HG02642 (cell line): ENCODE measurements at regions not wholly inside any gene's neighbourhood (a gene's known extent, or its start where the extent isn't known, plus 50 kb on each side); places are given as distances from the start of the nearest gene placed in this dataset.
"Not testable (repeated sequence)": the region's sequence is repeated elsewhere in the genome, so short reads cannot be mapped to it uniquely, and the experiment has no call there.

Experiments
- ATAC-seq: cut with Tn5 transposase; IDR thresholded peaks from one replicate; pipeline ENCODE4 v1.9.1; 2021; ENCODE audit warnings: mild to moderate bottlenecking; ENCODE audit not compliant: unreplicated experiment, poor library complexity

DNA sequence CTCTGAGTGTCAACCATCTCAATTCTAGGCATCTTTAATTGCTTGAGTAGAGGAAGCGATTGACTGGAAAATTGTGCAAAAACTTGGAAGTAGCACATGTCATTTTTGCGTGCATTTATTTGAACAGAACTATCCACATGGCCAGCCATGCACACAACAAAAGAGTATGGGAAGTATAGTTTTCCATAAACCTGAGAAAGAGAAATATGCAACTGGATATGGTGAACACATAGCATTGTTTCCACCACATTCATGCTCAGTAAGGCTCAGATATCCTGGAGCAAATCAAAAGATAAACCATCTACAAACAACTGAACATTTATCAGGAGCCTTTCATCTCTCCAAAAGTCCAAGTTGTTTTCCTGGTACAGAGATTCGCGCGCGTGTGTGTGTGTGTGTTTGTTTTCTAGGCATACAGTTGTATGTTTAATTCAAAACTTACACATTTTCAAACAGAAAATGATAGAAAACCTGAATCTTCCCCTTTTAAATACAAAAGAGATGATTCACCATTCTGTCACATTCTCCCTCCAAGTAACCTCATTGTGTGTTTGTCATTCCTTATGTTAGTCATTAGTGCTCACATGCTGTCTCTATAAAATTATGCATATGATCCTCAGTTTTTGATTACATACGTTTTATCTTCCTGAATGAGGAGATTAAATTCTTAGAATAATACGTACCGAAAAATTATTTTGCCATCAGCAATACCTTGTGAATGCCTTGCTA lies 780.4 kb upstream of the NRXN1 start:
- no peak for ATAC-seq

DNA sequence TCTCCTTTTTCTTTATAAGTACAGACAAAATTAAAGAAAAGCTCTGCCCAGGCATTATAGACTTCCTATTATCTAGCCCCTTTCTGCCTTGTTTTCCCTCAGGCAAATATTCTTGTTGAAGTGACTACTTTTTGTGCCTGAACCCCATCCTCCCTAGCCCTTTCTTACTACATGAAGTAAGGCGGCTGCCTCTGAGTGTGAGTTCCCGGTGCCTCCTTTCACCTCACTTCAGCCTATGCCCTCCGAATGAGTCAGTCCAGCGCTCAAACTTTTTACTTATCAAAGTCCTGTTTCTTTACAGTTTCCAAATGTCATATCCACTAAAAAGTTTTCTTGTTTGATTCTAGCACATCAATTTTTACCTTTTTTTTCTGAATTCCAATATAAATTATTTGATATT lies 778.3 kb upstream of the NRXN1 start:
- no peak for ATAC-seq

DNA sequence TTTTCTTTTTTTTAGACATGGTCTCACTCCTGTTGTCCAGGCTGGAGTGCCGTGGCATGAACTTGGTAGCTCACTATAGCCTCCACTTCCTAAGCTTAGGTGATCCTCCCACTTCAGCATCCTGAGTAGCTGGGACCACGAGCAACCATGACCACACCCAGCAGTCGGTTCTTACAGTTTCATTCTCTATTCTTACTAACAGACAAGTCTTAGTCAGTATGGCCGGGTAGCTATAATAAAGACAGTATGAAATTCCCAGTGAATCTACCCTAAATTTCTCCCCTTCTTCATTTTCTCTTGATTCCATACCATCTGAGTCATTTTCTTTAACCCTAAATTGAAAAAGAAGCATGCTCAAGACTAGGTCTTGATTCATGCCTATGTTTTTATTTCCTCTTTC lies 775.3 kb upstream of the NRXN1 start:
- no peak for ATAC-seq

DNA sequence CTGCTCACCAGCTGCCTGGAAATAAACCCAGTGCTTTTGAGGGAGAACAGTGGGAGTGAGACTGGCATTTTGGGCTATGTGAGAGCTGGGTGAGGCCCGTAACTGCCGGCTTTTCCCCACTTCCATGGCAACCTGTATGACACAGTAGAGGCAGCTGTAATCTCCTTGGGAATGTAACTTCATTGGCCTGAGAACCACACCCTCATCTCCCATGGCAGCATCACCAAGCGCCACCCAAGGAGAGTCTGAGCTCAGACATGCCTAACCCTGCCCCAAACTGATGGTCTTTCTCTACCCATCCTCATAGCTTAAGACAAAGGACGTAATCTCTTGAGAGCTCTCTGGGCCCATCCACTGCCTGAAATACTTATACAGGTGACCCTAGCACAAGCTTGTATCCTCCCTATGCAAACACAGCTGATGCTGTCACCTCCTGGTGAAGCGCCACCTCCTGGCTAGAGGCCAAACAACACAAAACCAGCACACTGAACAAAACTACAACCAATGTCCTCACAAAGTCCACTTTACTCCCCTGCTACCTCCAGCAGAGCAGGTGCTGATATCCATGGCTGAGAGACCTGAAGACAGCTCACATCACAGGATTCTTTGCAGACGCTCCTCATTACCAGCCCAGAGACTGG lies 763.4 kb upstream of the NRXN1 start:
- ATAC-seq: no peak

DNA sequence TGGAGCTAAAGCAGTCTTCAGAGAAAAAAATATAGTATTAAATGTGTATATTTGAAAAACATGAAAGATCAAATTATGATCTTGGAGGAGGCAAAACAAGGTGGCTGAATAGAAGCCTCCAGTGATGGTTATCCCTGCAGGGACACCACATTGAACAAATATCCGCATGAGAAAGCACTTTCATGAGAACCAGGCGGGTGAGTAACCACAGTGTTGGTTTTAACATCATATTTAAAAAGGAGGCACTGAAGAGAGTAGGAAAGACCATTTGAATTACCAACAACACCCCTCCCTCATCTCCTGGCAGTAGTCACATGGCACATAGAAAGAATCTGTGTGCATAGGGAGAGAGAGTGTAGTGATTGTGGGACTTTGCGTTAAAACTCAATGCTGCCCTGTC lies 759.6 kb upstream of the NRXN1 start:
- no peak for ATAC-seq

DNA sequence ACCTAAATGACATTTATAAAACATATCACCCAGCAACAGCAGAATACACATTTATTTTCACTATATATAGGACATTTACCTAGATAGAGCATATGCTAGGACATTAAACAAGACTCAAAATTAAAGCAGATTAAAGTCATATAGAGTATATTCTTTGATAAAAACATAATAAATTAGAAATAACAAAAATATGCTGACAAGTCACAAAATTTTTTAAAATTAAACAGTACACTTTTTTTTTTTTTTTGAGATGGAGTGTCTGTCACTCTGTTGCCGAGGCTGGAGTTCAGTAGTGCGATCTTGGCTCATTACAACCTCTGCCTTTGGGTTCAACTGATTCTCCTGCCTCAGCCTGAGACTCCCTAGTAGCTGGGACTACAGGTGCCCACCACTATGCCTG lies 758.9 kb upstream of the NRXN1 start:
- ATAC-seq: no peak

DNA sequence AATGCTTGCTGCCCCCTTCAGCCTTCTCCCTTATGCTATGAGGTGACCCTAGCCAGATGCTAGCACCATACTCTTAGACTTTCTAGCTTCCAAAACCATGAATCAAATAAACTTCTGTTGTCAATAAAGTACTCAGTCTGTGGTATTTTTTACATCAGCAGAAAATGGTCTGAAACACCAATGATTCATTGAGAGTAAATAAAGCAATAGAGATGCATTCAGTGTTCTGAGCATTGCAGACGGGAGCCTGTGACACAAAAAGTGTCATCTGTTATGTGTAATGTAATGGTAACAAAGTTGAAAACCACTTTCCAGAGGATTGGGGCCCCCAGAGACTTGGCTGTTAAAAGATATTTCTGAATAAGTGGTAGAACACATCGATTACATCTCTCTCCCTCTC lies 758.0 kb upstream of the NRXN1 start:
- no peak for ATAC-seq

DNA sequence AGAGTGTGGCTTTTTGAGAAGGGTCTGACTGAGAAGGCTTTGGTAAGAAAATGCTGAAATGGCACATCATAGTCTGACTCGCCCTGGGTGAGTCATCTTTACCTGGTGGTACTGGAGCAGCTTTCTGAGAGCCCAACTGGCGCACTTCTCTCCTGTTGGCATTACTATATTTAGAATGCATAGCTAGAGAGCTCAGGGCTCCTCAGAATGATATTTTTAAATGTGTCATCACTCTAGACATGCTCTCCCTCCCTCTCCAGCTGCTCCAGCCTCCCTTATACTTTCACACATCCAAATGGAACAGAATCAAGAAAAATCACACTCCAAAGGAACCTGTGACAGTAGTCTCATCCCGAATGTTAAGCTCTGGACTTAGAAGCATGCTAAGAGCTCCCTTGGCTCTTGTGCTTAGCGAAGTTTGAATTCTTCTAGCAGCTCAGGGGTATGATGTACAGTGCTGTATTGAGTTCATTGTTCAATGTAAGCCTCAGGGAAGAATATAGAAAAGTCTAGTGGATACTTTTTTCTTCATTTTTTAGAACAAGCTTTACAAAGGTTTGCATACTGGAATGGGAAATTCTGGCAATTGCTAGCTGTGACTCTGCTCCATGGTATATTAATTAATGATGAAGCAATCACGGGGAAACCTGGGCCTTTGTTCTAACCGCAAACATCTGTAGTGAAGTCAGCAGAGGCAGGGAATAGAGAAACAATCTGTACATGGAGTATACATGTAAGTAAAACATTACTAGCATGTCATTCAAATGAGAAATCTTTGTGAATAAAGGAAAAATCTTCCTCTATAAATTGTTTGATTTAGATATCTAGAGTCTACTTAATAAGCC lies 751.2 kb upstream of the NRXN1 start:
- ATAC-seq: no peak

DNA sequence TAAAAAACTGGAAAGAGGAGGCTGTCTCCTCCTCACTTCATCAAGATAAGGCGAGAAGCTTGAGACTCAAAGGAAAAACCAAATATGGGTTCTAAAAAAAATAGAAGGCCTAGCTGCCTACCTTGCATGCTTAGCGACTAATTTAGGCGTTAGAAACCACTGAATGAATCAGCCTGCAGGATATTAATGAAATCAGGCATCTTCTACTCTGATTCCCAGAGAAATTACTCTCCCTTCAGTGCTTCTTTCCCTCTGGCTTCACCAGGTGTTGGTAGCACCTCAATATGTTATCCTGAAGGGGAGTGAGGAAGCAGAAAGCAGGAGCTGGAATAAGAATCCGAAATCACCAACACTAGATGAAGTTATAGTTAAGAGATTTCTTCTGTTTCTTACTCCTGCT lies 749.8 kb upstream of the NRXN1 start:
- no peak for ATAC-seq

DNA sequence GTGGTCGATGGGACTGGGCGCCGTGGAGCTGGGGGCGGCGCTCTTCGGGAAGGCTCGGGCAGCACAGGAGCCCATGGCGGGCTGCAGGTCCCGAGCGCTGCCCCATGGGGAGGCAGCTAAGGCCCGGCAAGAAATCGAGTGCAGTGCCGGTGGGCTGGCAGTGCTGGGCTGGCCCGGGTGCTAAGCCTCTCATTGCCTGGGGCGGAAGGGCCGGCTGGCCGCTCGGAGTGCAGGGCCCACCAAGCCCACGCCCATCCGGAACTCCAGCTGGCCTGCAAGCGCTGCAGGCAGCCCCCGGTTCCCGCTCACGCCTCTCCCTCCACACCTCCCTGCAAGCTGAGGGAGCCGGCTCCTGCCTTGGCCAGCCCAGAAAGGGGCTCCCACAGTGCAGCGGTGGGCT lies 748.4 kb upstream of the NRXN1 start:
- no peak for ATAC-seq

DNA sequence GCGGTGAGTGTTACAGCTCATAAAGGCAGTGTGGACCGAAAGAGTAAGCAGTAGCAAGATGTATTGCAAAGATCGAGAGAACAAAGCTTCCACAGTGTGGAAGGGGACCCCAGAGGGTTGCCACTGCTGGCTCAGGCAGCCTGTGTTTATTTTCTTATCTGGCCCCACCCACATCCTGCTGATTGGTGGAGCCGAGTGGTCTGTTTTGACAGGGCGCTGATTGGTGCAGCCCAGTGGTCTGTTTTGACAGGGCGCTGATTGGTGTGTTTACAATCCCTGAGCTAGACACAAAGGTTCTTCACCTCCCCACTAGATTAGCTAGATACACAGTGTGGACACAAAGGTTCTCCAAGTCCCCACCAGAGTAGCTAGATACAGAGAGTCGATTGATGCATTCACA lies 747.8 kb upstream of the NRXN1 start:
- not testable (repeated sequence) for ATAC-seq

DNA sequence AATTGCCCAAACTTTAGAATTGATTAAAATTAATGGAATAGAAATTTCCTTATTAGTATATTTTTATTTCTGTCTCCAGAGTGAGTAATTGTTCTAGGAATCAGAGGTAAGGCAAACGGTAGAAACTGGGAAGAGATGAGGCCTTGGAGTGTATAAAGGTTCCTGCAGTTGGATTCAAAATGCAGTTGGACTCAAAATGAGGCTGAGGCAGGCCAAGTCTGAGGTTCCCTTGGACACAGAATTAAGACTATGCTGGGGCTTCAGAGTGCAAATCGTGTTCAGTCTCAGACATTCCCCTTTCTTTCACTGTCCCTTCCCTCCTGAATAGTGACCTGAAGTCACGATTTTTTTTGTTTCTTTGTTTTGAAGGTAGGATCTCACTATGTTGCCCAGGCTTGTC lies 746.9 kb upstream of the NRXN1 start:
- ATAC-seq: no peak

DNA sequence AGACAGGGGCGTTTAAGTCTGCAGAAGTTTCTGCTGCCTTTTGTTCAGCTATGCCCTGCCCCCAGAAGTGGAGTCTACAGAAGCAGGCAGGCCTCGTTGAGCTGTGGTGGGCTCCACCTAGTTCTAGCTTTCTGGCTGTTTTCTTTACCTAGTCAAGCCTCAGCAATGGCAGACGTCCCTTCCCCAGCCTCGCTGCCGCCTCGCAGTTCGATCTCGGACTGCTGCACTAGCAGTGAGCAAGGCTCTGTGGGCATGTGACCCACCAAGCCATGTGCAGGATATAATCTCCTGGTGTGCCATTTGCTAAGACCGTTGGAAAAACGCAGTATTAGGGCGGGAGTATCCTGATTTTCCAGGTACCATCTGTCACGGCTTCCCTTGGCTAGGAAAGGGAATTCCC lies 742.7 kb upstream of the NRXN1 start:
- not testable (repeated sequence) for ATAC-seq

DNA sequence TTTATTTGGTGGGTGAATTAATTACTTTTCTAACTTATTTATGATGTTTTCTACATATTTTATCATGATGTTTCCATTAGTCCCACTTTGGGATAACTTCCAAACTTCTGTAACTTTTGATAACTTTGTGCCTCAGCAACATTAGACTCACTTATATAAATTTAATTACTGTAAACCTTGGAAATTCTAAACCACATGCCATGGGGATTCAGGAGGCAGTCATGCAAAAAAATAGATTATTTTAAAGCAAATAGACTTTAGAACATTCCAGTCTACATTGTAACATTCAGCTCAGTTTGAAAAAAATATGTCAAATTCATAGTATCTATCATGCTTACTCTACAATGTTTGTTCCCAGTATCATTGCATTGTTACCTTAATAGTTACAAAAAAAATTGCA lies 728.5 kb upstream of the NRXN1 start:
- ATAC-seq: no peak

DNA sequence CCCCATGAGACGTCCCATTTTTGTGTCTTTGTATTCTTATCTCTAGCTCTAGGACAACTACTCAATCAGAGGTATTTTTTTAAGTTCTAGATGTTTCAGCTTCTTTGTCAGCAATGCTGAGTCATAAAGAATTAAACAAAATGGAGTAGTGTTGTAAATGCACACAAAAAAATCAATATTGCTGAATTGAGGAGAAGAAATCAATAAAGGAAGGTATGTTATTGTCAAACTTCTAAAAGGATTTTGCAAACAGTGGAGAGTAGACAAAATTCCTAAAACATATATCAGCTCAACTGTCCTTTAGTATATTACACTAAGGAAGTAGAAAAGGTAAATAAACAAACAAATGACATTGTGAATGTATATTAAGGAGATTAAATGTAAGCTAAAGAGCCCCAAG lies 726.1 kb upstream of the NRXN1 start:
- ATAC-seq: no peak

DNA sequence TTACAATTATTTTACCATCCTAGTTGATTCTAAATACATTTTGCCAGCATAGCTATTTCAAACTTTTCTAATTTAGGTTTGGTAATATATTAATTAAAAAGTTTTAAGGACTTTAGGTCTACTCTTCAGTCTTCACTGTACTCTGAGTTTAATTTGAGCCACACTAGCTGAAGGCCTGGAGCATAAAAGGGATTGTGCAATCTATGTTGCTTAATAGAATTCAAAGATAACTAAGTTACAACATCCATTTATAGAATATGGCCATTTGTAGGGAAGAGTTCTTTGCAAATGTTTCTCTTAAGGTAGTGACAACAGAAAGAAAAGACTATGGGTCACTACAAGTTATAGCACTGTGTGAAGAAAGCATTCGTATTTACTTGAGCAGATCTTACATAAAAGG lies 702.2 kb upstream of the NRXN1 start:
- ATAC-seq: no peak

DNA sequence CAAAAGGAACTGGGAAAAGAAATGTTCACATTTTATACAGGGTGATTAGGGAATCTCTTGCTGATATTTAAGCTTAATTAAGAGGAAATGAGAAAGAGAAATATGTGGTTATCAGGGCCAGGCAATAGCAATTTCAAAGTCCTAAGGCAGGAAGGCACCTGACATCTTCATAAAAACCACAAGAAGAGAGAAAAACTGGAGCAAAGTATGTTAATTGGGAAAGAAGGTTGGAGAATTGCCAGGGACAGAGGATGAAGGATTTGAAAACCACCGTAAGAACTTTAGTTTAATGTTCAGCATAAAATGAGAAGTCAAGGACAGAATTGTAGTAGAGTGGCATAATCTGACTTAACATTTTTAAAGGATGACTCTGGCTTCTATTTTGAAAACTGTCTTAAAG lies 691.8 kb upstream of the NRXN1 start:
- no peak for ATAC-seq

DNA sequence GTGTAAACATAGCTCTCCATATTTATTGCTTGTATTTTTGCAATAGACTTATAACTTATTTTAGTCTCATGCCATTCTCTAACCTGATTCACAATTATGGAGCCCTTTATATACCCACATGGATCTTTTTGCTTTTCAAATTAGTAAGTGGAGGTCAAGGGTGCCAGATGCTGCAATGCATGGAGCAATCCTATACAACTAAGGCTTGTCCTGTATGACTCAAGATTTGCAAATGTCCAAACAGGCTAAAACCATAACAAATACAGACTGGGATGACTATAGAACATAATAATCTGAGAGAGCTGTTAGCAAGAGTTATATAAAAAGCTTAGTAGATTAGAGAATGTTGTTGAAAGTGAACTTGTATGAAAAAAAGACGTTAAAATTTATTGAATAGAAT lies 690.4 kb upstream of the NRXN1 start:
- no peak for ATAC-seq

DNA sequence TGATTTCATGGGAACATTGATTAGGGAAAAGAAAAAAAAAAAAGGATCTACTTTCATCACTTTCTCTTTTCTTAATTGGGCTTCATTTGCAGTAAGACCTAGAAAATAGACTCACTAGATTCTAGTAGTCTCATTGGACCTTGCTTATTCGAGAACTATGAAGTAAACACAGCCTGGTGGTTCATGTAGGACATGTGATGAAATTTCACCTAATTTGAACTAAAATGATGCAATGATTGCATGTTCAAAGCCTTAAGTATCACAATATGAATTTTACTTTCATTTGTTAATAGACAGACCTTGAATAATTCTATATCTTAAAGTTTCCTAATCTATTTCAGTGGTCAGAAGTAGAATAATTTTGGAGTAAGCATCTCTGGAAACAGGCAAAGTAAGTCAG lies 688.9 kb upstream of the NRXN1 start:
- ATAC-seq: no peak

DNA sequence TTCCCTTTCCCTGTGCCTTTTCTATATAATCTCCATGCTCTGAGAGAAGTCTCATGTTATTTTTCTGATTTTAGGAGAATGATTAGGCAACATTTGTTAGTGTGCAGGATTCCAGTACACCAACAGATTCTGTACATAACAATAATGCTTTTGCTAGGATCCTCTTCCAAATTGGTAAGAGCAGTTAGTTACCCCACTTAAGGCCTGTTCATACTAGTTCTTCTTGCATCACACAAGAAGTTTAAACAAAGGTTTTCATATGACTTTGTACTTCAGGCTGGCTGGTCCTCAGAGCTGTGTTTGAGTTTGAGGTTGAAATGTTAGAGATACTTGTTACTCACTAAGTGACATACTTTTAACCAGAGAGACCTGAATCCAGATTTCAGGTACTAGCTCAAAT lies 686.9 kb upstream of the NRXN1 start:
- no peak for ATAC-seq

DNA sequence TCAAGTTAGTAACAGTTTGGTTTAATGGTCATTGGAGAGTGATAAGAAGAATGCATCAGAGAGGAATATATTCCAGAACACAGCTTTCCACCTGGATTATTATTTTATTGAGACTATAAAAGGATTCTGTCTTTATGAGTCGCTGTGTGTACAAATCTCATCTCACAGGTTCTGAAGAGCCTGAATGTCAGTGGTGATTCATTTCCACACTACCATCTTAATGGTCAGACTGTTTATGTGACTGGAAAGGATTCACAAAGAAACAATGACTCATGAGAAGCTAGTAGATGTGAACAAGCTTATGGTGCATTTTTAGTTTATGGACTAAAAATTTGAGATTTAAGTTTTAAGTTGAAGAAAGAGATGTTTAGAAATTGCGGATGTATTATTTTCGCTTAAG lies 685.4 kb upstream of the NRXN1 start:
- no peak for ATAC-seq

DNA sequence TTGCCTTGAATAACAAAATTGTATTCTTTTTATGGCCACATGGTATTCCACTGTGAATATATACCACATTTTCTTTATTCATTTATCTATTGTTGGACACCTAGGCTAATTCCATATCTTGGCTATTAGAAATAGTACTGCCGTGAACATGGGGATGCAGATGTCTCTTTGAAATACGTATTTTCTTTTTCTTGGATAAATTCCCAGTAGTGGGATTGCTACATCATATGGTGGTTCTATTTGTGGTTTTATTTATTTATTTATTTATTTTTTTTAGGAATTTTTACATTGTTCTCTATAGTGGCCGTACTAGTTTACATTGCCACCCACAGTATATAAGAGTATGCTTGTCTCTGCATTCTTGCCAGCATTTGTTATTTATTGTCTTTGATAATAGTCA lies 679.8 kb upstream of the NRXN1 start:
- no peak for ATAC-seq
